NCI-H2196 treated with DMSO at 0.1 percent for 48 hours (cell line): ENCODE measurements at regions not wholly inside any gene's neighbourhood (a gene's known extent, or its start where the extent isn't known, plus 50 kb on each side); places are given as distances from the start of the nearest gene placed in this dataset.
"Not testable (repeated sequence)": the region's sequence is repeated elsewhere in the genome, so short reads cannot be mapped to it uniquely, and the experiment has no call there.

ENCODE experiments used
- DNase-seq: peaks from one replicate; lab custom pipeline; 2025; ENCODE audit not compliant: unreplicated experiment; lab: John Stamatoyannopoulos, UW

GRCh38 chr9:107833295-107833694 is 343.7 kb upstream of the KLF4 start:
- no peak for DNase-seq

- no peak for DNase-seq
Observed at GRCh38 chr9:107832871-107833270, 343.3 kb upstream of the KLF4 start.

- no peak for DNase-seq
Observed at GRCh38 chr9:107830479-107830878, 340.9 kb upstream of the KLF4 start.

- no peak for DNase-seq
Observed at GRCh38 chr9:107827884-107828283, 338.3 kb upstream of the KLF4 start.

- no peak for DNase-seq
Observed at GRCh38 chr9:107827304-107827703, 337.7 kb upstream of the KLF4 start.

- not testable (repeated sequence) for DNase-seq
Observed at GRCh38 chr9:107826688-107826983, 337.1 kb upstream of the KLF4 start.

- DNase-seq, result no peak
Observed at GRCh38 chr9:107824556-107824955, 335.0 kb upstream of the KLF4 start.

GRCh38 chr9:107819772-107820565 is 330.4 kb upstream of the KLF4 start:
- peak; percentile 77 for DNase-seq

GRCh38 chr9:107818503-107818829 is 328.9 kb upstream of the KLF4 start:
- DNase-seq, result not testable (repeated sequence)

GRCh38 chr9:107817595-107818502 is 328.3 kb upstream of the KLF4 start:
- not testable (repeated sequence) for DNase-seq

- DNase-seq, result no peak
Observed at GRCh38 chr9:107816561-107817021, 327.0 kb upstream of the KLF4 start.

GRCh38 chr9:107815782-107816560 is 326.4 kb upstream of the KLF4 start:
- no peak for DNase-seq

- no peak for DNase-seq
Observed at GRCh38 chr9:107813287-107813686, 323.7 kb upstream of the KLF4 start.

- no peak for DNase-seq
Observed at GRCh38 chr9:107810461-107810961, 320.9 kb upstream of the KLF4 start.

- DNase-seq, result no peak
Observed at GRCh38 chr9:107809871-107810460, 320.4 kb upstream of the KLF4 start.

- DNase-seq, result no peak
Observed at GRCh38 chr9:107807183-107807582, 317.6 kb upstream of the KLF4 start.

- no peak for DNase-seq
Observed at GRCh38 chr9:107805201-107805600, 315.6 kb upstream of the KLF4 start.

GRCh38 chr9:107794259-107794658 is 304.7 kb upstream of the KLF4 start:
- DNase-seq, result no peak

GRCh38 chr9:107793541-107793940 is 304.0 kb upstream of the KLF4 start:
- DNase-seq, result no peak

- DNase-seq, result no peak
Observed at GRCh38 chr9:107792596-107792995, 303.0 kb upstream of the KLF4 start.

- no peak for DNase-seq
Observed at GRCh38 chr9:107792006-107792405, 302.4 kb upstream of the KLF4 start.
